Spleen (tissue), 7 donors: ENCODE measurements at regions not wholly inside any gene's neighbourhood (a gene's known extent, or its start where the extent isn't known, plus 50 kb on each side); places are given as distances from the start of the nearest gene placed in this dataset.

Experiments used
- POLR2A ChIP-seq, 3 donors: fragments of 450-650 bp; IDR thresholded peaks; one replicate each; pipeline ENCODE4 v1.5.1; 2017; ENCODE audit warnings: antibody characterized with exemption in 3 of 3, mild to moderate bottlenecking in 1 of 3
- TF ChIP-seq, protein P1 (sequence below), 11 experiments: fragments of 200-600 bp in 7 of 11; fragments of 450-650 bp in 4 of 11; sonication (generic) in 4 of 11; IDR thresholded peaks in 8 of 11; conservative IDR thresholded peaks in 3 of 11; 1 replicate in 7 of 11; 2 replicates in 4 of 11; pipeline versions ENCODE4 v1.4.0 to v1.8.0; 2016 to 2021; ENCODE audit warnings: antibody characterized with exemption in 11 of 11, inconsistent platforms in 4 of 11, mild to moderate bottlenecking in 1 of 11
- donor health status: DM: no; HTN: no; CAD: no; lungs with moderate emphysema.
- donor health status: DM: no; HTN: no; CAD: no.
- donor health status: DM: no; HTN: no; CAD: no.

GRCh38 chr2:47688561-47688960 lies 94.4 kb upstream of the MSH6 start:
- no peak for TF ChIP-seq POLR2A (IDR thresholded peaks at IDR 0.05)
- TF ChIP-seq, protein P1, sequence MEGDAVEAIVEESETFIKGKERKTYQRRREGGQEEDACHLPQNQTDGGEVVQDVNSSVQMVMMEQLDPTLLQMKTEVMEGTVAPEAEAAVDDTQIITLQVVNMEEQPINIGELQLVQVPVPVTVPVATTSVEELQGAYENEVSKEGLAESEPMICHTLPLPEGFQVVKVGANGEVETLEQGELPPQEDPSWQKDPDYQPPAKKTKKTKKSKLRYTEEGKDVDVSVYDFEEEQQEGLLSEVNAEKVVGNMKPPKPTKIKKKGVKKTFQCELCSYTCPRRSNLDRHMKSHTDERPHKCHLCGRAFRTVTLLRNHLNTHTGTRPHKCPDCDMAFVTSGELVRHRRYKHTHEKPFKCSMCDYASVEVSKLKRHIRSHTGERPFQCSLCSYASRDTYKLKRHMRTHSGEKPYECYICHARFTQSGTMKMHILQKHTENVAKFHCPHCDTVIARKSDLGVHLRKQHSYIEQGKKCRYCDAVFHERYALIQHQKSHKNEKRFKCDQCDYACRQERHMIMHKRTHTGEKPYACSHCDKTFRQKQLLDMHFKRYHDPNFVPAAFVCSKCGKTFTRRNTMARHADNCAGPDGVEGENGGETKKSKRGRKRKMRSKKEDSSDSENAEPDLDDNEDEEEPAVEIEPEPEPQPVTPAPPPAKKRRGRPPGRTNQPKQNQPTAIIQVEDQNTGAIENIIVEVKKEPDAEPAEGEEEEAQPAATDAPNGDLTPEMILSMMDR (IDR thresholded peaks at IDR 0.05 in 8 of 11, conservative IDR thresholded peaks at IDR 0.05 in 3 of 11), result no peak
